Thoracic aorta (tissue), 2 donors: ENCODE measurements at regions not wholly inside any gene's neighbourhood (a gene's known extent, or its start where the extent isn't known, plus 50 kb on each side); places are given as distances from the start of the nearest gene placed in this dataset.

Experiments
- ATAC-seq: fragments of 150-250 bp; one replicate; pipeline ENCODE4 v1.8.0; 2017; ENCODE audit warnings: low read depth; ENCODE audit not compliant: insufficient number of reproducible peaks, low FRiP score
- DNase-seq: peaks from one replicate; pipeline ENCODE4 v3.0.0-alpha.2; 2020; ENCODE audit warnings: low spot score
- H3K27ac ChIP-seq, 2 donors: fragments of 200-600 bp; sonication (generic); 1 replicate in 1 of 2; 2 replicates in 1 of 2; pipeline ENCODE4 v1.5.1; 2016; ENCODE audit warnings: mild to moderate bottlenecking in 2 of 2, moderate library complexity in 2 of 2
- H3K27me3 ChIP-seq: fragments of 200-600 bp; sonication (generic); replicated peaks from 2 replicates; pipeline ENCODE4 v1.6.0; 2016; ENCODE audit warnings: mild to moderate bottlenecking; ENCODE audit not compliant: insufficient read depth
- H3K36me3 ChIP-seq: fragments of 200-600 bp; sonication (generic); one replicate; pipeline ENCODE4 v1.5.1; 2016
- H3K4me1 ChIP-seq, 2 donors: fragments of 200-600 bp; sonication (generic); 1 replicate in 1 of 2; 2 replicates in 1 of 2; pipeline versions ENCODE4 v1.5.1 to v1.6.0; 2016; ENCODE audit warnings: low read depth in 2 of 2, mild to moderate bottlenecking in 1 of 2; ENCODE audit not compliant: control insufficient read depth in 1 of 2
- H3K4me3 ChIP-seq: fragments of 200-600 bp; sonication (generic); 2 replicates; pipeline ENCODE4 v1.5.1; 2016; ENCODE audit warnings: mild to moderate bottlenecking
- H3K9me3 ChIP-seq: fragments of 200-600 bp; sonication (generic); 2 replicates; pipeline ENCODE4 v1.5.1; 2016
- TF ChIP-seq, protein P1 (sequence below): fragments of 200-600 bp; sonication (generic); IDR thresholded peaks from one replicate; pipeline ENCODE4 v1.5.1; 2019; ENCODE audit warnings: antibody characterized with exemption

DNA sequence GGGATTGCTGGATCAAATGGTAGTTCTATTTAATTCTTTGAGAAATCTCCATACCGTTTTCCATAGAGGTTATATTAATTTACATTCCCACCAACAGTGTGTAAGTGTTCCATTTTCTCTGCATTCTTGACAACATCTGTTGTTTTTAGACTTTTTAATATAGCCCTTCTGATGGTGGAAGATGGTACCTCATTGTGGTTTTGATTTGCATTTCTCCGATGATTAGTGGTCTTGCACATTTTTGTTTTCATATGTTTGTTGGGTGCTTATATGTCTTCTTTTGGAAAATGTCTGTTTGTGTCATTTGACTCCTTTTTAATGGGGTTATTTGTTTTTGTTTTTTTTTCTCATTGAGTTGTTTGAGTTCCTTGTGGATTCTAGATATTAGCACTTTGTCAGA is 75.3 kb upstream of the PUDP start:
- TF ChIP-seq, protein P1, sequence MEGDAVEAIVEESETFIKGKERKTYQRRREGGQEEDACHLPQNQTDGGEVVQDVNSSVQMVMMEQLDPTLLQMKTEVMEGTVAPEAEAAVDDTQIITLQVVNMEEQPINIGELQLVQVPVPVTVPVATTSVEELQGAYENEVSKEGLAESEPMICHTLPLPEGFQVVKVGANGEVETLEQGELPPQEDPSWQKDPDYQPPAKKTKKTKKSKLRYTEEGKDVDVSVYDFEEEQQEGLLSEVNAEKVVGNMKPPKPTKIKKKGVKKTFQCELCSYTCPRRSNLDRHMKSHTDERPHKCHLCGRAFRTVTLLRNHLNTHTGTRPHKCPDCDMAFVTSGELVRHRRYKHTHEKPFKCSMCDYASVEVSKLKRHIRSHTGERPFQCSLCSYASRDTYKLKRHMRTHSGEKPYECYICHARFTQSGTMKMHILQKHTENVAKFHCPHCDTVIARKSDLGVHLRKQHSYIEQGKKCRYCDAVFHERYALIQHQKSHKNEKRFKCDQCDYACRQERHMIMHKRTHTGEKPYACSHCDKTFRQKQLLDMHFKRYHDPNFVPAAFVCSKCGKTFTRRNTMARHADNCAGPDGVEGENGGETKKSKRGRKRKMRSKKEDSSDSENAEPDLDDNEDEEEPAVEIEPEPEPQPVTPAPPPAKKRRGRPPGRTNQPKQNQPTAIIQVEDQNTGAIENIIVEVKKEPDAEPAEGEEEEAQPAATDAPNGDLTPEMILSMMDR, result no peak
- H3K4me3 ChIP-seq, result no peak overlapping the region
- H3K4me1 ChIP-seq, result no peaks in the 10 kb centered on the region
- DNase-seq (no peak), ATAC-seq (no peak)
- no peaks in the 10 kb centered on the region for H3K36me3 ChIP-seq
- no peaks in the 10 kb centered on the region for H3K9me3 ChIP-seq
- no peak overlapping the region for H3K27ac ChIP-seq
- no peaks in the 10 kb centered on the region for H3K27me3 ChIP-seq

DNA sequence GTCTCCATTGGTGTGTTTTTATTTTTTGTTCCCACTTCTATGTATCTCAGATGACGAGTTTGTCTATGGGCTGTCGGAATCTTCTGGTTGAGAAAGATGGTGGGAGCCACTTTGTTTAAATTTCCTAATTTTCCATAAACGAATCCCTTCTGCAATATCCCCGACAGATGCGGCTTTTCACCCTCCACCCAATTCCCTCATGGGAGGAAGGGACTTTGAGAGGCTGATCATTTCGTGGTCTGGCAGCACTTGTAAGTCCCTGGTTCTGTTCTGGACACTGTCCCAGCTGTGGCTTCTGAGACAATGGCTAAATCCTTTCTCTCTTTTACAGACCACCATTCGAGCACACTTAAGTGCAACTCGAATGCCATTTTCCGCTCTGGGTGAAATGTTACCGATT is 72.2 kb upstream of the PUDP start:
- no peaks in the 10 kb centered on the region for H3K4me1 ChIP-seq
- TF ChIP-seq, protein P1, result no peak
- H3K9me3 ChIP-seq, result no peaks in the 10 kb centered on the region
- DNase-seq (no peak), ATAC-seq (no peak)
- H3K4me3 ChIP-seq, result no peak overlapping the region
- no peaks in the 10 kb centered on the region for H3K36me3 ChIP-seq
- no peak overlapping the region for H3K27ac ChIP-seq
- no peaks in the 10 kb centered on the region for H3K27me3 ChIP-seq

DNA sequence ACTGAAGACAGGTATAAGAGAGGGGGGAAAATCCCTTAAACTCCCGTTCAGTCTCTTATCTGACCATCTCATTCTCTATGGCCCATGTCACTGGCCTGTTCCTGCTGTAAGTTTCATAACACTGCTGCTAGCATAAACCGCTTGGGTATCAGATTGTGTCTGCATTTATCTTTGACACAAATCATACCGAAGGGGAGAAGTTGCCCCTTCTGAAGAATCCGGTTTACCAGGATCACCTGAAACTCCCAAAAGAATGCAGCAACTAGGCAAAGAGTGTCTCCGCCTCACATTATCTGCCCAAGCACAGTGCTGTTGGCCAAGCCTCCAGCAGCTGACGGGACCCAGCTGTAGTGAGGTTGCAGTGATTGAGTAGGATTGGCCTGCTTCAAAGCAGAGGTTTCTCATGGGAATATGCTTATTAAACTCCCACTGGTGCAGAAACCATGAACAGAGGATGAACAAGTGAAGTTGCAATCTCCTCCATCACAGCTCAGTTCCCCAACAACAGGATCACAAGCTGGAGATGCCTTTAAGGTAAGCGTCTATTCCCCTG is 71.3 kb upstream of the PUDP start:
- Histone ChIP-seq H3K4me3 (no peak overlapping the region), H3K4me1 (no peaks in the 10 kb centered on the region), H3K36me3 (no peaks in the 10 kb centered on the region), H3K9me3 (no peaks in the 10 kb centered on the region), H3K27me3 (no peaks in the 10 kb centered on the region), H3K27ac (no peak overlapping the region)
- no peak for ATAC-seq
- no peak for DNase-seq
- TF ChIP-seq, protein P1, result no peak

DNA sequence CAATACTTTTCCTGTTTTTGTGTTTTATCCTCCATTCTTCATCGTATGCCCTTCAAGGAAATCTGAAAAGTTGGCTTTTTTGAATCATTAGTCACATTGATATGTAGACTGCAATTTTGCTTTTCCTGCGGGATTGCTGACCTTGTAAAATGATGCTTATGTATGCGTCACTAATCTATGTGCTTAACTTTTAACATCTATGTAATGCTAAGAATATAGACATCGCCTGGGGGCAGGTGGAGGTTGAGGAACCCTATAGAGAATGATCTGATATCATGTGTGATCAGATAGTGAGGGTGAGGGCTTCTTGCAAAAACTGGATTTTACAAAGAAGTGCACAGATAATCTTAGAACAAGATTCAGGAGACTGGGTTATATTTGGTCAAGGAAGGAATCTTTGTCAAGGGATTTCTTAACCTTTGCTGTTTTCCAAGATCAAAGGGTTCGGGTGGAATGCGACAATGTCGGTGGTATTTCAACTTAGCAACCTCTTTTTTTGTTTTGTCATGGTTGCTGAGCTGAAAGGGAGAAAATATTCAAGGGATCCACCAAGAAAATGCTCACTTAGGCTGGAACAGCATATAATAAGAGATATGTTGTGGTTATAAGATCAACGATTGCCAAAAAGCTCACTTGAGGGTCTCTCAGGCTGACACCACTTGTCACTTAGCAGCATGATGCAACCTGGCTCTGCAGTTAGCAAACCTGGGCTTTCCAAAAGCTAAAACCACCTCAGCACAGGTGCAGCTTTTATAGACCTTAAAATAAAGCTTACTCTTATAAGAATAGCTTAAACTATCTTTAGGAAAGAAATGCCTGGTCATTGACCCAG is 70.6 kb upstream of the PUDP start:
- no peak for ATAC-seq
- no peak overlapping the region for H3K27ac ChIP-seq
- no peaks in the 10 kb centered on the region for H3K4me1 ChIP-seq
- TF ChIP-seq, protein P1, result no peak
- no peaks in the 10 kb centered on the region for H3K36me3 ChIP-seq
- H3K4me3 ChIP-seq, result no peak overlapping the region
- H3K9me3 ChIP-seq, result no peaks in the 10 kb centered on the region
- DNase-seq, result no peak
- no peaks in the 10 kb centered on the region for H3K27me3 ChIP-seq

DNA sequence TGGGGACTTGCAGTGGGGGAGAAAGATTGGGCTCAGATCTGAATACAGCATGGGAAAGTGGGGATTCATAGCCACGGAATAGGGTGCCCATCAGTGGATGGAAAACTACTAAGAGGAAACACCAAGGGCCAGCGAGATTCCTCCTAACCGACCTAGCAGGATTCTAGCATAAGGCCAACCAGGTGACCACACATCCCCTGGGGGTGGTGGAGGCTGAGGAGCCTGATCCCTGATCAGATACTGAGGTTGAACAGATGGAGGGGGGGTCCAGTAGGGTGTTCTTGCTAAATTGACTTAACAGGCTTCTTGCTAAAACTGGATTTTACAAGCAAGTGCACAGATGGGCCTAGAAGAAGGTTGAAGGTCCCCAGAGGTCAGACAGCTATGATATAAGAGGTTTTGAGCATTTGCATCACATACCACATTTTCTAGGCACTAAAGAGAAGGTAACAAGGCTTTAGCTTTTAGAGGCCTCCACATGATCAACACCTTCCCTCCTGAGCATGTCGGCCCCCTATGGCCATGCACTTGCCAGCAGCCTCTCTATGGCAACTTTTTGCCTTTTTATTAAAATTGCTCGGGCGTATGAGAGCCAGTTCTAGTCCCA is 69.1 kb upstream of the PUDP start:
- H3K27ac ChIP-seq, result no peak overlapping the region
- no peaks in the 10 kb centered on the region for H3K9me3 ChIP-seq
- H3K36me3 ChIP-seq, result no peaks in the 10 kb centered on the region
- TF ChIP-seq, protein P1, result no peak
- no peaks in the 10 kb centered on the region for H3K27me3 ChIP-seq
- H3K4me3 ChIP-seq, result no peak overlapping the region
- ATAC-seq (no peak), DNase-seq (no peak)
- no peaks in the 10 kb centered on the region for H3K4me1 ChIP-seq
